Ureter (tissue), 1 donor: ENCODE measurements at regions not wholly inside any gene's neighbourhood (a gene's known extent, or its start where the extent isn't known, plus 50 kb on each side); places are given as distances from the start of the nearest gene placed in this dataset.
"Not testable (repeated sequence)": the region's sequence is repeated elsewhere in the genome, so short reads cannot be mapped to it uniquely, and the experiment has no call there.

Experiments
- DNase-seq: peaks from one replicate; pipeline ENCODE4 v3.0.0-alpha.2; 2020; ENCODE audit warnings: low spot score
- donor health status: DM: yes; HTN: yes; CAD: no.

DNA sequence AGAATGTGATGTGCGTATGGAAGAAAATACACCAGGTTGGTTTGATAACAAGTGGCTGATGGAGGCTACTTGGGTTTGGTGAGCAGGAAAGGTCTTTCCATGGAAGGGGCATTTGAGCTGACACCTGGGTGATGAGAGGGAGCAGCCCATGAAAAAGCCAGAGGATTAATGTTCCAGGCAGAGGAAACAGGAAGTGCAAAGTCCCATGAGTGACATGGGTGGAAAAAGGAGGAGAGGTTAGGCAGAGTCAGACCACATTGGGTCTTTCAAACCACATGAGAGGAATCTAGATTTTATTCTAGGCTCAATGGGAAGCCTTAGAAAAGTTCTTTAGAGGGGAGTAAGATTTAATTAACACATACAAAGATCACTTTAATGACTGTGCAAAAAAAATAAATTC is 195.7 kb downstream of the LRATD1 start:
- DNase-seq: no peak

- no peak for DNase-seq
Measured at GRCh38 chr2:14828968-14829367, 196.5 kb downstream of the LRATD1 start.

DNA sequence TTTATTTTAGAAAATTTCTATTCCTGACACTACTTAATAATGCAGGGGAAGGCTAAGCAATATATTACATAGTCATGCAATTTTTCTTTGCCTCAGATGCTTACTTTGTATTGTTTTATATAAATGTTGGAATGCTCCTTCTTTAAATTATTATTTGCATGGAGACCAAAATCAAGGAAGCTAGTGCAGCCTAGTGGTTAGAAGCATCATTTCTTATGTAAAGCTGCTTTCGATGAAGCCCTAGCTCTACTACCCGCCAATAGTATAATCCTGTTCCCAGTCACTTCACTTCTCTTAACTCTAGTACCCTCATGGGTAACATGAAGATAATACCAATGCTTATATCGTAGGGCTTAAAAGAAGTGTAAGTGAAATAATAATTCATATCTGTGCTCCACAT is 198.9 kb downstream of the LRATD1 start:
- DNase-seq: no peak

- no peak for DNase-seq
Measured at GRCh38 chr2:14843507-14844204, 211.1 kb downstream of the LRATD1 start.

- no peak for DNase-seq
Measured at GRCh38 chr2:14855751-14856150, 223.2 kb downstream of the LRATD1 start.

- no peak for DNase-seq
Measured at GRCh38 chr2:14861181-14861580, 228.7 kb downstream of the LRATD1 start.

DNA sequence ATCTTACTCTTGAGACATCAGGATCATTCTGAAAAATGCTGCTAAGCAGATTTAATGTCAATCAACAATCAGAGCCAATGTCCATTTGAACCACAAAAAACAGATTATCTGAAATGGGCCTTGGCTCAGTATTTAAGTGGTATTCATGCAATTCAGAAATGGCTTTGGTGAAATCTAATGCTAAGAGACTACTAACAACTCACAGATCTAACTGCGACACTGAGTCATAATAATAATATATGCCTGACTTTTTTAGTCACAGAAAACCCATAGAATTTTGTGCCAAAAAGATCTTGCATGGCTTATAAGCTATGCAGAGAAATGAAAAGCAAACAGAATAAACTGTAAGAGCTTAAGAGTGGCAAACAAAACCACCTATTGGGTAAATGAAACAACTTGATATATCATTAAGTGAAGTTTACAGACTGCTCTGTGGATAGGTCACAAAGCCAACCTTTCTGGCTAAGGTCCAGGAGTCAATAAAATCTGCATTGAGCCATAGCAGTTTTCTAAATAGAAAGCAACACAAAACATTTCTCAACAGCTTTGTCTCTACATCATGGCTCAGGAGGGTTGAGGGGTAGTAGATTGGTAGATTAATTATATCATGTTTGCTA is 234.3 kb downstream of the LRATD1 start:
- no peak for DNase-seq

DNA sequence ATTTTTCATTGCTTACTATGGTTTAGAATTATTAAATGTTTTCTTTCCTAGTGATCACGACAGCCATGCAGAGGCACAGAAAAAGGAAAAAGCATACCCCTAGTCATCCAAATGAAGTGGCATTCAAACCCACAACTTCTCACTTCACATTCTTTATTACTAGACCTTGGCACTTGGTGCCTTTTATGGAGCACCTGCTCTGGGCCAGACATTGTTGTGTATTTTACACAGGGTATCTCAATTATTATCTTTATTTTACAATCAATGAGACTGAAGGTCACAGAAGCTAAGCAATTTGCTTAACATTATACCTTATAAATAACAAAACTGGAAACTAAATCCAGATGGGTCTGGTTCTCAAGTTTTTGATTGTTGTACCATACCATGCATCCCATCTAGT is 235.3 kb downstream of the LRATD1 start:
- DNase-seq: no peak

GRCh38 chr2:14872779-14873325 is 240.3 kb downstream of the LRATD1 start:
- no peak for DNase-seq

GRCh38 chr2:14881651-14882327 is 249.3 kb downstream of the LRATD1 start:
- no peak for DNase-seq

DNA sequence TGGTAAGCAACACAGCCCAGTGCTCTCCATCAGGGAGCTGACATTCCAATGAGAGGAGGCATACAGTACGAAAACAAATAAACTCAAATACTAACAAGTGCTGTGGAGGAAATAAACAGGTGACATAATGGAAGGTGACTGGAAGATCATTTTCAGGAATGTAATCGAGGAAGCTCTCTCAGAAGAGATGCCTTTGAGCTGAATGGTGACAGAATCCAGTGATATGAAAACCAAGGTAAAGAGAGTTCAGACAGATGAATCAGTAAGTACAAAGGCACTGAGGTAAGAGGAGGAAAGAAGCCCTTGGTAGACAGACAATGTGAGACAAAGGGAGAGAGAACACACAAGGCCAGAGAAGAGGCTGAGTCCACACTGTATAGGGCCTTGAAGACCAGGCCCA is 252.1 kb downstream of the LRATD1 start:
- no peak for DNase-seq

- no peak for DNase-seq
Measured at GRCh38 chr2:14891546-14891945, 259.0 kb downstream of the LRATD1 start.

- no peak for DNase-seq
Measured at GRCh38 chr2:14896330-14897030, 264.0 kb downstream of the LRATD1 start.

DNA sequence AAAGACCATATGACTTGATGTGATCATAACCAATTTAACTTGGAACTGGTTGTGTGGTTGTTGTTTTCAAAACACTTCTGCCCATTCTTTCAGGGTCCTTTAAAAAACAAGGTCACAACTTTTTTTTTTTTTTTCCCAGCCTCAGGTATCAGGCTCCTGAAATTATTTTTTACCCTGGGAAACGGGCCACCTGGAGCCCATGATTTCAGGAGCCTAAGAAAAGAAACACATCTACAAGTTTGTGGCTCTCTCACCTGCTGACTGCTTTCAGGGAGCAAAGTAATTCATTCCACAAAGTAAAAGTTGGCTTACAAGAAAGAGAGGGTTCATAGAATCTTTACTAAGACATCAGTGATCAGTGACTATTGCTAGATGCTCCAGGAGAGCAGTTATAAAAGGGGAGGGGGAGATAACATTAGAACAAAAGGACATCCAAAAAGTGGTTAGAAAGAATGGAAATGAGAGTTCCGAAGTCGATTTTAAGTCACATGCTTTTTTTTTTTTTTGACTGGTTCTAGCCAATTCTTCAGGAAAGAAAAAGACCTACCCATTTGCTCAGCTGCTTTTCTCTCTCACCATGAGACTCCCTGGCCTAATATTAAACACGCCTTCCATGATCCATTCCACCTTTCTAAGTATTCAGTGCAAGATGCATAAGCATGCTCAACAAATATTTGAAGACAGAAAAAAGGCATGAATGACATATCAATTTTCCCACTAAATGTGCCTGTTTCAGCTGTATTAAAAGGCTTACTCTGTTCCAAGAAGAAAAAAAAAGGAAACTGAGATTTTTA is 267.3 kb downstream of the LRATD1 start:
- no peak for DNase-seq

- DNase-seq: no peak
Measured at GRCh38 chr2:14901737-14902136, 269.2 kb downstream of the LRATD1 start.

DNA sequence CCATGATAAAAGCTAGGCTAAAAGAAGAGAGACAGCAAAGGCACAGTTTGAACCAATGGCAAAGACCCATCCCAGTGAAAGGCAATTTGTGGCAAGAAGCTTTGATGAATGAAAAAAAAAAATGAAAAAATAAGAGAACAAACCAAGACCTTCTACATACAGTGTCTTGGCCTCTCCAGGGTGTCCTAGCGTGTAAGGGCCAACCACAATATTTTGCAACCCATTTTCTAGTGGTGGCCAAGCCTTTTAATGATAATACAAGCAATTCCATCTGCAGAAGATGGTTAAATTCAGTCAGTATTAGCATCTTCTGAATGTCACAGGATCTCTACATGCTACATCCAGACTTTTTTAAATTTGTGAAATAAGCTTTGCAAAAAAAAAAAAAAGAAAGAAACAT is 270.4 kb downstream of the LRATD1 start:
- no peak for DNase-seq

GRCh38 chr2:14903709-14904374 is 271.3 kb downstream of the LRATD1 start:
- no peak for DNase-seq

GRCh38 chr2:14904378-14904777 is 271.9 kb downstream of the LRATD1 start:
- DNase-seq: not testable (repeated sequence)

DNA sequence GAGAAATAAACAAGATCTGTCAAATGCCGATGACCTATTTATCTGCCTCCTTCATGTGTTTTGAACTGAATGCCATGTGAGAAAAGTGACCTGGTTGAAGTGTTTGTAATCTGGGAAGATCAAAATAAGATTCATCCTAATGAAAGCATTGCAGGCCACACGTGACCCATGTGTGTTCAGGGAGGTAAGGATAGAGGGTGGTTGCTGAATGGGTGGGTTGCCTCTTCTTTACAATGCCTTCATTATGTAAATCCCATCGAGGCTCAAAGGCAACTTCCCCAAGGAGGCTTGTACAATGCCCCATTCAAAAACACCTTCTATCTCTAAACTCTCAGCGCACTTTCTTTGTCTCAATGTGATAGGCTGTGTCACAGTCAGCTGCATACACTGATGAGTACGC is 273.1 kb downstream of the LRATD1 start:
- no peak for DNase-seq

GRCh38 chr2:14907014-14907612 is 274.6 kb downstream of the LRATD1 start:
- DNase-seq: no peak
